Lower leg skin (tissue), 4 donors: ENCODE measurements at regions not wholly inside any gene's neighbourhood (a gene's known extent, or its start where the extent isn't known, plus 50 kb on each side); places are given as distances from the start of the nearest gene placed in this dataset.

Experiments used
- DNase-seq, 2 donors: peaks; one replicate each; pipeline ENCODE4 v3.0.0-alpha.2; 2019; ENCODE audit warnings: low spot score in 2 of 2
- H3K4me3 ChIP-seq: fragments of 200-600 bp; sonication (generic); 2 replicates; pipeline ENCODE4 v1.5.1; 2017; ENCODE audit warnings: mild to moderate bottlenecking, low read depth; ENCODE audit not compliant: poor library complexity, severe bottlenecking
- CTCF ChIP-seq, 3 donors: fragments of 450-650 bp; IDR thresholded peaks; one replicate each; pipeline ENCODE4 v1.5.1; 2016; ENCODE audit warnings: antibody characterized with exemption in 3 of 3, mild to moderate bottlenecking in 3 of 3, moderate library complexity in 2 of 3
- POLR2A ChIP-seq, 2 donors: fragments of 450-650 bp; IDR thresholded peaks; one replicate each; pipeline ENCODE4 v1.6.1; 2016 to 2017; ENCODE audit warnings: antibody characterized with exemption in 2 of 2, mild to moderate bottlenecking in 1 of 2, moderate library complexity in 1 of 2
- WGBS, 2 donors: methylation state at CpG; one replicate each; pipeline ENCODE4 v1.1.5; 2018; 5-methylcytosine and 5-hydroxymethylcytosine counted together
- intact Hi-C: fragments of 100-400 bp; cut with DNase I; formaldehyde crosslinking; loops from one replicate; pipeline ENCODE4 v1.15.0; 2023; ENCODE audit warnings: low total_unique reads

- H3K4me3 ChIP-seq, result no peak overlapping the region
- TF ChIP-seq CTCF (IDR thresholded peaks at IDR 0.05), result no peak
- no peak for TF ChIP-seq POLR2A (IDR thresholded peaks at IDR 0.05)
- DNase-seq, result no peak
- intact Hi-C loops, result no loop called here
- WGBS, 2 donors, result 63 to 65% methylated on average over 3 of the region's 3 CpGs
Observed at GRCh38 chr15:31732726-31733125, 297.6 kb upstream of the CHRNA7 start.

GRCh38 chr15:31733424-31733823 lies 296.9 kb upstream of the CHRNA7 start:
- WGBS, 2 donors, result 67 to 74% methylated on average over 4 of the region's 4 CpGs
- TF ChIP-seq CTCF (IDR thresholded peaks at IDR 0.05) (no peak), POLR2A (IDR thresholded peaks at IDR 0.05) (no peak)

GRCh38 chr15:31740203-31740602 lies 290.1 kb upstream of the CHRNA7 start:
- DNase-seq, result no peak
- intact Hi-C loops, result no loop called here
- no peak for TF ChIP-seq POLR2A (IDR thresholded peaks at IDR 0.05)
- no peak for TF ChIP-seq CTCF (IDR thresholded peaks at IDR 0.05)
- no peak overlapping the region for H3K4me3 ChIP-seq
- 55 to 65% methylated on average over 9 of the region's 9 CpGs for WGBS, 2 donors

More at GRCh38 chr15:31733424-31733823, 296.9 kb upstream of the CHRNA7 start:
- intact Hi-C loops, result no loop called here
- H3K4me3 ChIP-seq, result no peak overlapping the region
- no peak for DNase-seq

- no peak overlapping the region for H3K4me3 ChIP-seq
- intact Hi-C loops, result no loop called here
- TF ChIP-seq POLR2A (IDR thresholded peaks at IDR 0.05) (no peak), CTCF (IDR thresholded peaks at IDR 0.05) (no peak)
- no peak for DNase-seq
Observed at GRCh38 chr15:31745841-31746240, 284.5 kb upstream of the CHRNA7 start.

GRCh38 chr15:31752065-31752762 lies 278.1 kb upstream of the CHRNA7 start:
- intact Hi-C loops, result no loop called here
- 46 to 51% methylated on average over 2 of the region's 2 CpGs for WGBS, 2 donors
- no peak overlapping the region for H3K4me3 ChIP-seq
- DNase-seq, result no peak
- TF ChIP-seq POLR2A (IDR thresholded peaks at IDR 0.05) (no peak), CTCF (IDR thresholded peaks at IDR 0.05) (no peak)

- TF ChIP-seq CTCF (IDR thresholded peaks at IDR 0.05), result no peak
- no peak for TF ChIP-seq POLR2A (IDR thresholded peaks at IDR 0.05)
- no peak overlapping the region for H3K4me3 ChIP-seq
- DNase-seq, result no peak
- 83 to 84% methylated on average over 3 of the region's 3 CpGs for WGBS, 2 donors
- intact Hi-C loops, result no loop called here
Observed at GRCh38 chr15:31752905-31753304, 277.4 kb upstream of the CHRNA7 start.
